ENCODE measurements at regions not wholly inside any gene's neighbourhood (a gene's known extent, or its start where the extent isn't known, plus 50 kb on each side); places are given as distances from the start of the nearest gene placed in this dataset.
"Not testable (repeated sequence)": the region's sequence is repeated elsewhere in the genome, so short reads cannot be mapped to it uniquely, and the experiment has no call there.

GRCh38 chr1:168468042-168468809 lies 75.6 kb downstream of the XCL2 start:
- intact Hi-C loops (cut with DNase I) = no loop called here
- peaks cover 34% of the 10 kb centered on the region for H3K4me1 ChIP-seq

GRCh38 chr1:168467452-168467851 lies 76.3 kb downstream of the XCL2 start:
- Histone ChIP-seq H3K36me3 (no peaks in the 10 kb centered on the region), H3K4me1 (peaks cover 34% of the 10 kb centered on the region), H3K4me3 (no peak overlapping the region), H3K27ac (no peak overlapping the region), H3K9me3 (no peaks in the 10 kb centered on the region), H3K27me3 (no peaks in the 10 kb centered on the region)
- TF ChIP-seq CTCF (IDR thresholded peaks at IDR 0.05) = no peak
- DNase-seq = no peak
- no peak for ATAC-seq
- intact Hi-C loops (cut with DNase I) = no loop called here

More at GRCh38 chr1:168468042-168468809, 75.6 kb downstream of the XCL2 start:
- H3K36me3 ChIP-seq = no peaks in the 10 kb centered on the region
- ATAC-seq (no peak), DNase-seq (no peak)
- no peaks in the 10 kb centered on the region for H3K27me3 ChIP-seq
- H3K27ac ChIP-seq = no peak overlapping the region
- no peaks in the 10 kb centered on the region for H3K9me3 ChIP-seq
- no peak overlapping the region for H3K4me3 ChIP-seq
- TF ChIP-seq CTCF (IDR thresholded peaks at IDR 0.05) = no peak

GRCh38 chr1:168466714-168467131 lies 77.1 kb downstream of the XCL2 start:
- no peaks in the 10 kb centered on the region for H3K9me3 ChIP-seq
- H3K36me3 ChIP-seq = no peaks in the 10 kb centered on the region
- intact Hi-C loops (cut with DNase I) = no loop called here
- H3K4me1 ChIP-seq = peaks cover 34% of the 10 kb centered on the region
- H3K27me3 ChIP-seq = no peaks in the 10 kb centered on the region
- no peak for TF ChIP-seq CTCF (IDR thresholded peaks at IDR 0.05)
- ATAC-seq (peak; percentile 64), DNase-seq (no peak)
- H3K4me3 ChIP-seq = no peak overlapping the region
- H3K27ac ChIP-seq = no peak overlapping the region

- Histone ChIP-seq H3K4me1 (peaks cover 34% of the 10 kb centered on the region), H3K4me3 (no peak overlapping the region), H3K9me3 (no peaks in the 10 kb centered on the region), H3K27me3 (no peaks in the 10 kb centered on the region), H3K36me3 (no peaks in the 10 kb centered on the region), H3K27ac (no peak overlapping the region)
- intact Hi-C loops (cut with DNase I) = no loop called here
- DNase-seq (no peak), ATAC-seq (peak; percentile 65)
- no peak for TF ChIP-seq CTCF (IDR thresholded peaks at IDR 0.05)
Measured at GRCh38 chr1:168466092-168466713, 77.6 kb downstream of the XCL2 start.

GRCh38 chr1:168461108-168461507 lies 82.7 kb downstream of the XCL2 start:
- H3K4me3 ChIP-seq; H3K4me1 ChIP-seq; intact Hi-C loops (cut with DNase I); H3K9me3 ChIP-seq; H3K27me3 ChIP-seq; H3K36me3 ChIP-seq; H3K27ac ChIP-seq; DNase-seq; ATAC-seq: not testable (repeated sequence)

- intact Hi-C loops (cut with DNase I); H3K4me3 ChIP-seq; ATAC-seq; H3K9me3 ChIP-seq; H3K27ac ChIP-seq; H3K27me3 ChIP-seq; H3K4me1 ChIP-seq; H3K36me3 ChIP-seq; DNase-seq: not testable (repeated sequence)
Measured at GRCh38 chr1:168457296-168457695, 86.5 kb downstream of the XCL2 start.
